ENCODE measurements at regions not wholly inside any gene's neighbourhood (a gene's known extent, or its start where the extent isn't known, plus 50 kb on each side); places are given as distances from the start of the nearest gene placed in this dataset.

GRCh38 chr2:240358821-240359397, 76.6 kb upstream of the GPC1 start:
- DNase-seq (ENCODE audit: low spot score): no peak
- Histone ChIP-seq H3K27ac (ENCODE audit: low read depth, low read length, poor library complexity, severe bottlenecking) (no peak overlapping the region), H3K4me1 (ENCODE audit: insufficient read depth, low read length, poor library complexity, severe bottlenecking) (no peaks in the 10 kb centered on the region), H3K4me3 (ENCODE audit: low read depth, low read length, poor library complexity, severe bottlenecking) (no peak overlapping the region), H3K36me3 (ENCODE audit: insufficient read depth, low read length, poor library complexity, severe bottlenecking) (no peaks in the 10 kb centered on the region), H3K9me3 (ENCODE audit: low read depth, low read length, poor library complexity, severe bottlenecking) (peaks cover 12% of the 10 kb centered on the region), H3K27me3 (replicated peaks; ENCODE audit: insufficient read depth, low read depth, low read length, poor library complexity) (no peaks in the 10 kb centered on the region)
- POLR2A ChIA-PET (ENCODE audit: low non-redundant PET): no interaction called here
- no TSS peak for BruUV-seq (replicated peaks)
- intact Hi-C loops (cut with micrococcal nuclease; ENCODE audit: unreplicated experiment): no loop called here
- CTCF ChIA-PET: no interaction called here
- TF ChIP-seq EZH2 (IDR thresholded peaks at IDR 0.05; ENCODE audit: borderline replicate concordance, low read depth, low read length, poor library complexity, severe bottlenecking): no peak
- TF ChIP-seq, protein P1, sequence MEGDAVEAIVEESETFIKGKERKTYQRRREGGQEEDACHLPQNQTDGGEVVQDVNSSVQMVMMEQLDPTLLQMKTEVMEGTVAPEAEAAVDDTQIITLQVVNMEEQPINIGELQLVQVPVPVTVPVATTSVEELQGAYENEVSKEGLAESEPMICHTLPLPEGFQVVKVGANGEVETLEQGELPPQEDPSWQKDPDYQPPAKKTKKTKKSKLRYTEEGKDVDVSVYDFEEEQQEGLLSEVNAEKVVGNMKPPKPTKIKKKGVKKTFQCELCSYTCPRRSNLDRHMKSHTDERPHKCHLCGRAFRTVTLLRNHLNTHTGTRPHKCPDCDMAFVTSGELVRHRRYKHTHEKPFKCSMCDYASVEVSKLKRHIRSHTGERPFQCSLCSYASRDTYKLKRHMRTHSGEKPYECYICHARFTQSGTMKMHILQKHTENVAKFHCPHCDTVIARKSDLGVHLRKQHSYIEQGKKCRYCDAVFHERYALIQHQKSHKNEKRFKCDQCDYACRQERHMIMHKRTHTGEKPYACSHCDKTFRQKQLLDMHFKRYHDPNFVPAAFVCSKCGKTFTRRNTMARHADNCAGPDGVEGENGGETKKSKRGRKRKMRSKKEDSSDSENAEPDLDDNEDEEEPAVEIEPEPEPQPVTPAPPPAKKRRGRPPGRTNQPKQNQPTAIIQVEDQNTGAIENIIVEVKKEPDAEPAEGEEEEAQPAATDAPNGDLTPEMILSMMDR (conservative IDR thresholded peaks at IDR 0.05; ENCODE audit: low read depth, low read length): no peak

GRCh38 chr2:240359695-240360094, 75.8 kb upstream of the GPC1 start:
- no peak for DNase-seq (ENCODE audit: low spot score)
- no peaks in the 10 kb centered on the region for H3K27me3 ChIP-seq (replicated peaks; ENCODE audit: insufficient read depth, low read depth, low read length, poor library complexity)
- TF ChIP-seq EZH2 (IDR thresholded peaks at IDR 0.05; ENCODE audit: borderline replicate concordance, low read depth, low read length, poor library complexity, severe bottlenecking): no peak
- TF ChIP-seq, protein P1 (conservative IDR thresholded peaks at IDR 0.05; ENCODE audit: low read depth, low read length): no peak
- CTCF ChIA-PET: no interaction called here
- H3K27ac ChIP-seq (ENCODE audit: low read depth, low read length, poor library complexity, severe bottlenecking): no peak overlapping the region
- no TSS peak for BruUV-seq (replicated peaks)
- intact Hi-C loops (cut with micrococcal nuclease; ENCODE audit: unreplicated experiment): no loop called here
- H3K4me1 ChIP-seq (ENCODE audit: insufficient read depth, low read length, poor library complexity, severe bottlenecking): no peaks in the 10 kb centered on the region
- no peak overlapping the region for H3K4me3 ChIP-seq (ENCODE audit: low read depth, low read length, poor library complexity, severe bottlenecking)
- H3K36me3 ChIP-seq (ENCODE audit: insufficient read depth, low read length, poor library complexity, severe bottlenecking): no peaks in the 10 kb centered on the region
- POLR2A ChIA-PET (ENCODE audit: low non-redundant PET): no interaction called here
- peaks cover 12% of the 10 kb centered on the region for H3K9me3 ChIP-seq (ENCODE audit: low read depth, low read length, poor library complexity, severe bottlenecking)

- Histone ChIP-seq H3K36me3 (ENCODE audit: insufficient read depth, low read length, poor library complexity, severe bottlenecking) (no peaks in the 10 kb centered on the region), H3K4me1 (ENCODE audit: insufficient read depth, low read length, poor library complexity, severe bottlenecking) (no peaks in the 10 kb centered on the region), H3K9me3 (ENCODE audit: low read depth, low read length, poor library complexity, severe bottlenecking) (peaks cover 12% of the 10 kb centered on the region), H3K4me3 (ENCODE audit: low read depth, low read length, poor library complexity, severe bottlenecking) (no peak overlapping the region), H3K27me3 (replicated peaks; ENCODE audit: insufficient read depth, low read depth, low read length, poor library complexity) (no peaks in the 10 kb centered on the region), H3K27ac (ENCODE audit: low read depth, low read length, poor library complexity, severe bottlenecking) (no peak overlapping the region)
- no peak for DNase-seq (ENCODE audit: low spot score)
- POLR2A ChIA-PET (ENCODE audit: low non-redundant PET): no interaction called here
- TF ChIP-seq, protein P1 (conservative IDR thresholded peaks at IDR 0.05; ENCODE audit: low read depth, low read length): no peak
- no peak for TF ChIP-seq EZH2 (IDR thresholded peaks at IDR 0.05; ENCODE audit: borderline replicate concordance, low read depth, low read length, poor library complexity, severe bottlenecking)
- CTCF ChIA-PET: no interaction called here
- intact Hi-C loops (cut with micrococcal nuclease; ENCODE audit: unreplicated experiment): no loop called here
- BruUV-seq (replicated peaks): no TSS peak
Observed at GRCh38 chr2:240360645-240361475, 74.6 kb upstream of the GPC1 start.

Data from A673 (cell line).